ENCODE measurements at regions not wholly inside any gene's neighbourhood (a gene's known extent, or its start where the extent isn't known, plus 50 kb on each side); places are given as distances from the start of the nearest gene placed in this dataset.
"Not testable (repeated sequence)": the region's sequence is repeated elsewhere in the genome, so short reads cannot be mapped to it uniquely, and the experiment has no call there.

DNA sequence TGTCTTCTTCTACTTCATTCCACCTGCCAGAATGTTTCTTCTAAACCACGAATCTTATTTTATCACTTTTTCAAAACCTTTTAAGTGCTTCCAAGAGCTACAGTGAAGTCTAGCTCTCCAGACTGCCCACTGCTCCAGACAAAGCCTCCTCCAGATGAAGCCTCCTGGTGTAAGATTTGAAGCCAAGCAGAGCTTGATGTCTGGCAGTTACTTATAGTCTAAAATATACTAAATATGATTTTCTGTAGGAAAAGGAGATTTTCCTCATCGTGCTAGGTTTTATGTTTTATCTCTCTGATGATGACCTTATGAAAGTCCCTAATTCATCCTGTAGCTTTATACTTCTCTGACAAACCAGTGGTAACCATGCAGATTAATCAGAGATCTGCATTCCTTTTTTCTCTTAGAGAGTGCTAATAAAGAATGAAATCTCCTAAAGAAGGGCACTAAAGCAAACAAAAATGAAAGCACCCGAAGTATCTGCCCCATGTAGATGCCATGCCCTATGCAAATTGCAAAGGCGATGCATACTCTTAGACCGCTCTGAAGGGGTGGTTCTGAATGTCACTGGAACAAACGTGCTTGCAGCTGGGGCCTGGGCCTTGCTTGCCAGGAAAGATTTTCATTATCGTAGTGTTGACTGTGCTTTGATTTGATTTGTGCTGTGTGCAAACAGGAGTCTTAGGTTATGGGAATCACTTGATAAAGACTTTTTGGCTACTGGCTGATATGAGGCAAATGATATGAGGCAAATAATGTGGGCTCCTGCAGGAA lies 314.2 kb downstream of the PID1 start:
- in situ Hi-C loops (cut with HindIII; ENCODE audit: low pct_ligation_motif_present, low pct_unique_long_range_greater_than_20kb, low sequenced_read_pairs): no loop called here
- no peak for DNase-seq

DNA sequence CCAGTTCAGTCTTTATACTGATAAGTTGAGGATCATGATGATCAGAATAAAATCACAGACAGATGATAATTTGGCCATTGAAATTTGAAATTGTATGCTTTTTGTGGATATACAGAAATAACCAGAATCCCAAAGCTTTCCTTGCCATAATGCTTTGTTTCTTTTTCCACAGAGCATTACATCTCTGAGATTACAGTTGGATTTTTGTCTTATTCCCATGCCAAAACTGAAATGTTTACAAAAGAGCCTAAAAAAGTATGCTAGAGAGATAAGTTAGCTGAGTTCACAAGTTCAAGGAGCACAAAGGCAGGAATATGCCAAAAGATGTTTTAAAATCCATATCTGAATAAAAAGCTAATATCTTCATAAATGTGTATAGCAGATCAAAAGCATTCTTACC lies 321.3 kb downstream of the PID1 start:
- in situ Hi-C loops (cut with HindIII; ENCODE audit: low pct_ligation_motif_present, low pct_unique_long_range_greater_than_20kb, low sequenced_read_pairs): no loop called here
- no peak for DNase-seq

DNA sequence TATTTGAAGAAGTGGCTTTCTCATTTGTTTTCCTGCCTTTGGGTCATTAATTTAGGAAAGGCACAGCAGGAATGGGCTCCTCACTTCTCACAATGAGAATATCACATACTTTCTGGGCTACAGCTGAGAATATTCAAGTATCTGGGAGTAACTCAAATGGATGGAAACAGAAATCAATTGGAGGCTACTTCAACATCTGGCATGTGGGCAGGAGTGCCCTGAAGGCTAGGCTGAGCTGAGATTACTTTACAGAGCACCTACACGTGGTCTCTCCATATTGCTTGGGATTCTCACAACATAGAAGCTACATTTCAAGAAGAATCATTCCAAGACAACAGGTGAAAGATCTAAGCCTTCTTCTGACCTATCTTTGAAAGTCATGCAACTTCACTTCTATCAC lies 325.4 kb downstream of the PID1 start:
- DNase-seq: no peak
- in situ Hi-C loops (cut with HindIII; ENCODE audit: low pct_ligation_motif_present, low pct_unique_long_range_greater_than_20kb, low sequenced_read_pairs): no loop called here

DNA sequence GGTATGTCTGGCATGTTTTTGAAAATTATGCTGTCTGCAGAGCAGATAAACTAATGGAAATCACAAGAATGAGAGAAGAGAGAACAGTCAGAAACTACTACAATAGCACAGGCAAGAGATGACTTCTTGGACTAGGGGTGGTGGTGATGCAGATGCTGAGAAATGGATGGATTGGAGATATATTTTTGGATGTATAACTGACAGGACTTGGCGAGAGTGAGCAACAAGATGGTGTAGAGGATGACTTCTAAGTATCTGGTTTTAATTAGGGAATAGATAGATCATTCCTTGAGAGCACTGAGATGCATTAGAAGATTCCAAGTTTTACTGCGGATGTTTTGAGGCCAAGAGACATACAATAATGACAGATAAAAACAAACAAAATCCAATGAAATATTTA lies 328.2 kb downstream of the PID1 start:
- DNase-seq: no peak
- in situ Hi-C loops (cut with HindIII; ENCODE audit: low pct_ligation_motif_present, low pct_unique_long_range_greater_than_20kb, low sequenced_read_pairs): no loop called here

DNA sequence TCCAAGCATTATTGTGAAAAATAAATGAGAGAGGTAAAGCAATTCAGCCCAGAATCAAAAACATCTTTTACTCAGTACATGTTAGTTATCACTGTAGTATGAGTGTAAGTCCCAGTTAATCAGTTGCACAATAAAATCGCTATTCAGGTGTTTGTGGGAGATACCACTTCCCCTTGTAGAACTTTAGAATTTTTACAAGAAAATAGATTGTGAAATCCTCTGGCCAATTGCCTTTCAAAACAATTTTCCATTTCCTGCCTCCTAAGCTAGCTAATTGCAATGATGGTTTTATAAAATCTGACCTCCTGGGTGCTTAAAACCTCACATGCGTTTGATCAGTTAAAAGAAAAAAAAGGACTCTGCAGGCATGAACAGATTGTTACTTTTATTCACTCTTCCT lies 332.5 kb downstream of the PID1 start:
- DNase-seq: no peak
- in situ Hi-C loops (cut with HindIII; ENCODE audit: low pct_ligation_motif_present, low pct_unique_long_range_greater_than_20kb, low sequenced_read_pairs): no loop called here

DNA sequence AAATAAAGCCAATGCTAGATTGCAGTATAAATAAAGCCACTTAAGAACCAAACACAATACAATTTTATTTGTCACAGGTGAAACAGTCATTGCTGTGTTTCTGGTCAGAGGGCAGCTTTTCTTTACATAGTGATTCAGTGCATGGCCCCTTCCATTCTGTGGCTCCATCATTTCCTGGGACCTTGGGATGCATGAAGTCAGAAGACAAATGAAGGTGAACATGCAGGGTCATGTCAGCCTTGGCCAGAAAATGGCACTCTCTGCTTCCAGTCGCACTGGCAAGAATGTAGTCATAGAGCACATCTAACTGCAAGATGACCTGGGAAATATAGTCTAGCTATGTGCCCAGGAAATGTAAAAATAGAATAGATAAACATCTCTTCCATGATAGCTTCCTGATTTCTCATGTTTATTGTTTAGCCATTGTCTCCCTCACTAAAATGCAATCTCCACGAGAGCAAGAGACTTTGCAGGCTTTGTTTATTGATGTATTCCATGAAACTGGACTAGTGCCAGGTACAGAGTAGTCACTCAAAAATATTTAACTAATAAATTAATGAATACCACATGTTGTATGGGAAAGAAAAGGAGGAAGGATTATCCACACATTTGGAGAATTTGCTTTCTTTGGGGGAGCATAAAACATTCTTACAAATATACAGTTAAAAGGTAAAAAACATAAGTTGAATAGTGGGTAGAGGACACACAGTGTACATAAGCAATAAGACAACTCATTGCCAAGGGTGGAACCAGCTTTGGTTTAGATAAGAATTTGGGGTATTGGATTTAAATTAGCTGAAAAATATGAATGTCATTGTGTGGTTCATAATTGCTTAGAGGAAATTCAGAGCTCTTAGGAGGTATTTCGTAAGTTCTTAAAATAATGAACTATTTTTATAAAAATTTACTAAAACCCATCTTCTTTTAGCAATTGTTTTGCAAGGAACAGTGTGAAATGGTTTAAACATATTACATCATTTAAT lies 343.8 kb downstream of the PID1 start:
- in situ Hi-C loops (cut with HindIII; ENCODE audit: low pct_ligation_motif_present, low pct_unique_long_range_greater_than_20kb, low sequenced_read_pairs): no loop called here
- no peak for DNase-seq

DNA sequence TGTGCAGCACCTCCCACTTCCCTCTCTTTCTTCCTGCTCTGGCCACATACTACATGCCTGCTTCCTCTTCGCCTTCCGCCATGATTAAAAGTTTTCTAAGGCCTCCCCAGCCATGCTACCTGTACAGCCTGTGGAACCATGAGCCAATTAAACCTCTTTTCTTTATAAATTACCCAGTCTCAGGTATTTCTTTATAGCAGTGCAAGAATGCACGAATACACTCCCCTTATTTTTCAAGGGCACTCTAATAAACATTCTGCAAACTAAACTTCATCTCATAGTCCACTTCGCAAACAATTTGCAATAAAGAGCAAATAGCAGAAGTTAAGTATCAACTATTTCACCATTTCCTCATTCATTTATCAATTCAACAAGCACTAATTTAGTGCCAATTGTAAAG lies 351.3 kb downstream of the PID1 start:
- no peak for DNase-seq
- in situ Hi-C loops (cut with HindIII; ENCODE audit: low pct_ligation_motif_present, low pct_unique_long_range_greater_than_20kb, low sequenced_read_pairs): no loop called here

DNA sequence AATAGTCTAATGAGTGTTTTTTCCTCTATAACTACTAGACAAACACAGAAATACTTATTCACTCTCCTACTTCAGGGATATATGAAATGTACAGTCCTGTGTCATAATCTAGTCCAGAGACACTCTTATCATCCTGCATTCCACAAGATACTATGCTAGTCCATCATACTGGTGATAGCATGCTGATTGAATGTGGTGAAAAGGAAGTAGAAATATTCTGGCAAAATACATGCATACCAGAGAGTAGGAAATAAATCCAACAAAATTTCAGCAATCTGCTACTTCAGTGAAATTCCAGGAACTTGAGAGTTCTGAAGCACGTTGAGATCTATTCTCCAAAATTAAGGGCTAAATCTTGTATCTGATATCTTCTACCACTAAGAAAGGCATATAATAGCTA lies 353.9 kb downstream of the PID1 start:
- DNase-seq: no peak
- in situ Hi-C loops (cut with HindIII; ENCODE audit: low pct_ligation_motif_present, low pct_unique_long_range_greater_than_20kb, low sequenced_read_pairs): no loop called here

DNA sequence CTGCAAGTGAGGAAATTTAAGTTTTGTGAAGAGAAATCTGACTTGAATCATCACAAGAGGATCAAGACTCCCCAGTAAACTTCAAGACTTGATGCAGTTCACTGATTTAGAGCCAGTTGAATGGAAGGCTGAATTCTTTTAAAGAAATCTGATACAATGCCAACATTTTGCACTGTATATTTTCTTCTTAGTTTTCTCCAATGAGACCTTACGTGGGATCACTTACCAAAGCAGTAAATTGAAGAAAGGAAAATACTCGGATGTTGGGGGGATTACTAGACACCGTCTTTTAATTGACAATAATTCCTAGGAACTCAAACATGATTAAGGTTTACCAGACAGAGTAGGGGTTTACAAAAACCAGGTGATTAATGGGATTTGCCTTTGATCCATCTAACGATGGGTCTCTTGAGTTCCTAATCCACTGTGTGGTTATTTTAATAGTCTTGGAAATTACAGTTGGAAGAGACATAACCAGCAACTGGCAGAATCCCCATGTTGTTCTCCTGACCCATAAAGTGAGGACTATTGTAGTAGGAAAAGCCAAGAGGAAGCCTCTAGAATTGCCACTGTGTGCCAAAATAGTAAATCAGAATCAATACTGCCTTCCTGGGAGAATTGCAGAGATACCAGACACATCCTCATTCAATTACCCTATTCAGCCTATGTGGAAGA lies 354.5 kb downstream of the PID1 start:
- in situ Hi-C loops (cut with HindIII; ENCODE audit: low pct_ligation_motif_present, low pct_unique_long_range_greater_than_20kb, low sequenced_read_pairs): no loop called here
- no peak for DNase-seq

DNA sequence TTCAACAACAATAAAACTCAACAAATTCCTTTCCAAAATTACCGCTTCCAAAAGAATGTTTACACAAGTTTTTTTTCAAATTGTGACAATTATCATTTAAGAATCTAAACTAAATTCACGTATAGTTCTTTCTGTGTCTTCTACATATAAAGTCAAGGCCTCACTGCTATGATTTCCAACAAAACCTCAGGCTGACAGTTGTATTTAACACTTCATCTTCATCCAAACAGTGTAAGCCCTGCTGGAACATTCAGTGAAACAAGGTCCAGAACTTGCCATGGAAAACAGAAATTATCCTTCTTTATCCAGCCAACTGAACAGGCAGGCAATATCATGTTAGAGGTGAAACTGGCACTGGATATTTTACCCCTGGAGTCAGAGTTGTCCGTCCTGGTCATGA lies 357.9 kb downstream of the PID1 start:
- no peak for DNase-seq
- in situ Hi-C loops (cut with HindIII; ENCODE audit: low pct_ligation_motif_present, low pct_unique_long_range_greater_than_20kb, low sequenced_read_pairs): no loop called here

DNA sequence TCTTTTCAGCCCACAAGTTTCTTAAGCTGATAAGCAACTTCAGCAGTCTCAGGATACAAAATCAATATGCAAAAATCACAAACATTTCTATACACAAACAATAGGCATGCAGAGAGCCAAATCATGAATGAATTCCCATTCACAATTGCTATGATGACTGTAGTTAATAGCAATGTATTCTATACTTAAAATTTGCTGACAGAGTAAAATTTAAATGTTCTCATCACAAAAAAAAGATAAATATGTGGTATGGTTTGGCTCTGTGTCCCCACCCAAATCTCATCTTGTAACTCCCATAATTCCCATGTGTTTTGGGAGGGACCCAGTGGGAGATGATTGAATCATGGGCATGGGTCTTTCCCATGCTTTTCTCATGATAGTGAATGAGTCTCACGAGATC lies 360.2 kb downstream of the PID1 start:
- in situ Hi-C loops (cut with HindIII; ENCODE audit: low pct_ligation_motif_present, low pct_unique_long_range_greater_than_20kb, low sequenced_read_pairs); DNase-seq: not testable (repeated sequence)

DNA sequence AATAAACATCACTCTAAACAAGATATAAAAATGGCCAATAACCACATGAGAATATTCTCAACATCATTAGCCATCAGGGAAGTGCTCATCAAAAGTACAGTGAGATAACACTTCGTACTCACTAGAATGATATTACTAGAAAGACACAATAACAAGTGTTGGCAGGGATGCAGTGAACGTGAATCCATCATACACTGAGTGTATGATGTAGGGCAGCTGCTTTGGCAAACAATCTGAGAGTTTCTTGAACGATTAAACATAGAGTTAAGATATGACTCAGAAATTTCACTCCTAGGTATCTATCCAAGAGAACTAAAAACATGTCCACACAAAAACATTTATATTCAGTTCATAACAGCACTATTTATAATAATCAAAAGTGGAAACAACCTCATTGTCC lies 368.9 kb downstream of the PID1 start:
- in situ Hi-C loops (cut with HindIII; ENCODE audit: low pct_ligation_motif_present, low pct_unique_long_range_greater_than_20kb, low sequenced_read_pairs): no loop called here
- no peak for DNase-seq

DNA sequence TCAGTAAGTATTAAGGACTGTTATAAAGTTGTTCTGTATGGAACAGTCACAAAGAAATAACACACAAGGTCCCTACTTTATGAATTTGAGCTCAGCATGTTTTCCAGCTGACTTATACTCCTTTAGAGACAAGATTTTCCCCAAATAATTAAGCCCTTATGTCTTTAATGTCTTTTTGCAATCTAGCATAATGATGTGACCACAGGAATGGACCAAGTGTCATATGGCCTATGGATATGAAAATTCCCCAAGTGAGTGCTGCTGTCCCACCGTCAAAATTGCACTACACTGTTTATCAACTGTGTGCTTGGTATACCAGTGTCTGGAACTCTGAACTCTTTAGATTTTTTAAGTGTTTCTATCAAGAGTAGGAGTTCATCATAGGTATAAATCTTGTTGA lies 369.6 kb downstream of the PID1 start:
- no peak for DNase-seq
- in situ Hi-C loops (cut with HindIII; ENCODE audit: low pct_ligation_motif_present, low pct_unique_long_range_greater_than_20kb, low sequenced_read_pairs): no loop called here

DNA sequence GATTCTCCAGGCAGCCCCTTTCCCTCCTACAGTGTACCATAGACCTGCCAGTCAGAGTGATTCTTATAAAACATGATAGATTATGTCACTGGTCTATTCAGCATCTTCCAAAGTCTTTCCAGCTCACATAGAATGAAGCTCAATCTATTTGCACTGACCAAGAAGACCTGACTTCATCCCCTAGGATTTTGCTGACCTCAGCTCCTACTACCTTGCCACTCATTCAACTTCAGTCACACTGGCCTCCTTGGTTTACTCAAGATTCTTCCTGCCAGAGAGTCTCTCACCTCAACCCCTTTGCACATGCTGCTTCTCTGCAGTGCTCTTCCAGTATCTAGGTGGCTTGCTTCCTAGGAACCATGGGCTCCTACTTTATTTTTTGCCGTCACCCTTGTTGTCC lies 392.9 kb downstream of the PID1 start:
- no peak for DNase-seq
- in situ Hi-C loops (cut with HindIII; ENCODE audit: low pct_ligation_motif_present, low pct_unique_long_range_greater_than_20kb, low sequenced_read_pairs): no loop called here

DNA sequence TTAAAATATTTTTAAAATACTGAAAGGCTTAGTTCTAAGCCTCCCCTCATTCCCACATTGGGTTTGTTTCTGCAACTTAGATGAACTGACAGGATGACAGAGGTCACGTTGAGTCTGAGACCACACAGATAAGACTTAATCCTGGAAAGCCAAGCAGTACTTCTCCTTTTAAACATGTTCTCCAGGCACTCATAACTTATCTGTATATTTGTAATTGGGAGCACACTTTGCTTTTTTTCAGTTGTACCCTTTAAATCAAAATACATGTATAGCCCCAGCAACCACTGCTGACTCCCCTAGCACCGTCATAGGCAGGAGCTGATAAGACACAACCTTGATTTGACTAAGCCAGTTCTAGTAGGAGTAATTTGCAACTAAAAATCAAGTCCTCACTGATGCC lies 394.8 kb downstream of the PID1 start:
- no peak for DNase-seq
- in situ Hi-C loops (cut with HindIII; ENCODE audit: low pct_ligation_motif_present, low pct_unique_long_range_greater_than_20kb, low sequenced_read_pairs): no loop called here

DNA sequence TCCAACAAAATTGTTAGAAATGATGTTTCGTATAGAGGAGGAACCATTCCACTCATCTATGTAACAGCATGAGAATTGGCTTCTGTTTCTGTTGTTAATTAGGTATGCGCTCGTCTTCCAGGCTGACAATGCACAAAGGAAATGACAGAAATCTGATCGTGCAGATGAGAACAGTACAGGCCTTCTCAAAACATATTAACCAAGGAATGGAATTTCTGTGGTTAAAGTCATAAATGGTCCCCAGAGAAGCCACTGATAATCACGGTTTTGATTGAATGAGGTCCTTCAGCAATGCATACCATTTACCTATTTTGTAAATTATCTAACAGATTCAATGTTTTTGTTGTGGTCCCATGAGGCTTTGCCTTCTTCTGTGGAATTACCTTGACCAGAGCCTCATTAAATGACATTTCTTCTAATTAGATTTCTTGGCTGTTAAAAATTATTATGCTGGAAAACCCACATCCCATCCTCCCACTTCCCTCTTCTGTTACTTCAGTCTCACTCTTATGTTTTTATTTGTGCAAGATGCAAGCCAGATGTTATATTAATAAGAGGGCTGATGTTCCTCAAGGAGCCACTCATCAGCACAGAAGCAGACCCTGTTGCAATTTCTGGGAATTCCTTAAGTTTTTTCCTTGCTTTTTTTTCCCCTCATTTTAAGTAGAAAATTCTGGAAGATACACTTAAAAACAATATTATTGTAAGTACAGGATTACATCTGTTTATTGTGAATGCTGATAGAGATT lies 395.8 kb downstream of the PID1 start:
- no peak for DNase-seq
- in situ Hi-C loops (cut with HindIII; ENCODE audit: low pct_ligation_motif_present, low pct_unique_long_range_greater_than_20kb, low sequenced_read_pairs): no loop called here

DNA sequence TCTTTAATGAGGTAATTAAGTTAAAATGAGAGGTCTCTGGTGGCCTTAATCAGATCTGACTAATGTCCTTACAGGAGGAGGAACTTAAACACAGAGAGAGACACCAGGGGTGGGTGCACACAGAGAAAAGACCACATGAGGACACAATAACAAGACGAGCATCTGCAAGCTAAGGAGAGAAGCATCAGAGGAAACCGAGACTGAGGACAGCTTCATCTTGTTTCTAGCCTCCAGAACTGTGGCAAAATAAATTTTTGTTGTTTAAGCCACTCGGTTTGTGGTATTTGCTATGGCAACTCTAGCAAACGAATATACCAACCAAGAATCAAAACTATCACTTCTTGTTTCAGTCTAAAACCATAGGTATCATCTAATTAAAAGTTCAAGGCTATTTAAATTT lies 400.1 kb downstream of the PID1 start:
- in situ Hi-C loops (cut with HindIII; ENCODE audit: low pct_ligation_motif_present, low pct_unique_long_range_greater_than_20kb, low sequenced_read_pairs): no loop called here
- no peak for DNase-seq

DNA sequence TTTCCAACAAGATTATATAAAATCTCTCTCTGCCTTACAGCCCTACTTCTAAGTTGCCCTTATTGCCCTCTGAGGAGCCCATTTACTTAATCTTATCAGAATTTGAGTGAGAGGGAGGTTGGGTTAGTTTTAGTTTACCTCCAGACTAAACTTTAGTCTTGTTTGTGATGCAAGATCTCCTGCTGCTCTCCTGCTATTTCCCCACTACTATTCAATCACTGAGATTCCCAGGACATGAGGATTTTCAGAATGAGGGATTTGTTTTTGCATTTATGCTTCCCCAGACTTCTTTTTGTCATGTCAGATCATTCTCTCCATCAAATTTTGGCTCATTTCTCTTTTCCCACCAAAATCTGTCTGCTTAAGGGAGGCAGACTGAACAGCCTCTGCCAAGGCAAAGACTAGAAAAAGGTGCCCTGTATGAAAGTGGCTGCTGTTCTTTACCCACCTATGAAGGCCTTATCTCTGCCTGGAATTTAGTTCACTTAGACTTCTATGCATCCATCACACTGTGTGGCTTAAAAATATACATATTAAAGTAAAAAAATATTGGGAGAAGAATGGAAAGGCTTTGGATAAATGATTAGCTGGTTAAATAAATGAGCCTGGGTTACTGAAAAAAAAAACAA lies 401.3 kb downstream of the PID1 start:
- DNase-seq: no peak
- in situ Hi-C loops (cut with HindIII; ENCODE audit: low pct_ligation_motif_present, low pct_unique_long_range_greater_than_20kb, low sequenced_read_pairs): no loop called here
